ENCODE measurements at regions not wholly inside any gene's neighbourhood (a gene's known extent, or its start where the extent isn't known, plus 50 kb on each side); places are given as distances from the start of the nearest gene placed in this dataset.
A peak's percentile ranks its signal among the peaks of the same experiment; 100 is the strongest.

- DNase-seq (ENCODE audit: low read depth), result peak; percentile 2
- H3K4me3 ChIP-seq (ENCODE audit: low read depth, low read length), result no peak overlapping the region
- no peak for TF ChIP-seq CTCF (IDR thresholded peaks at IDR 0.05; ENCODE audit: insufficient read depth, low read length)
These were observed 1542.2 kb upstream of the CDH9 start for GRCh38 chr5:28580616-28581015.

GRCh38 chr5:28576022-28576421, 1537.6 kb upstream of the CDH9 start:
- peak; percentile 1 for DNase-seq (ENCODE audit: low read depth)

GRCh38 chr5:28575368-28575767, 1537.0 kb upstream of the CDH9 start:
- no peak for DNase-seq (ENCODE audit: low read depth)
- no peak for TF ChIP-seq CTCF (IDR thresholded peaks at IDR 0.05; ENCODE audit: insufficient read depth, low read length)
- no peak overlapping the region for H3K4me3 ChIP-seq (ENCODE audit: low read depth, low read length)

More at GRCh38 chr5:28576022-28576421, 1537.6 kb upstream of the CDH9 start:
- H3K4me3 ChIP-seq (ENCODE audit: low read depth, low read length), result no peak overlapping the region
- TF ChIP-seq CTCF (IDR thresholded peaks at IDR 0.05; ENCODE audit: insufficient read depth, low read length), result peak; percentile 20

GRCh38 chr5:28574606-28575005, 1536.2 kb upstream of the CDH9 start:
- TF ChIP-seq CTCF (IDR thresholded peaks at IDR 0.05; ENCODE audit: insufficient read depth, low read length), result no peak
- H3K4me3 ChIP-seq (ENCODE audit: low read depth, low read length), result no peak overlapping the region
- DNase-seq (ENCODE audit: low read depth), result no peak

GRCh38 chr5:28567048-28567447, 1528.7 kb upstream of the CDH9 start:
- DNase-seq (ENCODE audit: low read depth), result no peak
- no peak for TF ChIP-seq CTCF (IDR thresholded peaks at IDR 0.05; ENCODE audit: insufficient read depth, low read length)
- no peak overlapping the region for H3K4me3 ChIP-seq (ENCODE audit: low read depth, low read length)

- no peak overlapping the region for H3K4me3 ChIP-seq (ENCODE audit: low read depth, low read length)
- no peak for TF ChIP-seq CTCF (IDR thresholded peaks at IDR 0.05; ENCODE audit: insufficient read depth, low read length)
- DNase-seq (ENCODE audit: low read depth), result no peak
These were observed 1523.1 kb upstream of the CDH9 start for GRCh38 chr5:28561522-28561921.

- no peak for DNase-seq (ENCODE audit: low read depth)
- H3K4me3 ChIP-seq (ENCODE audit: low read depth, low read length), result no peak overlapping the region
- no peak for TF ChIP-seq CTCF (IDR thresholded peaks at IDR 0.05; ENCODE audit: insufficient read depth, low read length)
These were observed 1519.8 kb upstream of the CDH9 start for GRCh38 chr5:28558196-28558595.
